GM18502 (cell line): ENCODE measurements at regions not wholly inside any gene's neighbourhood (a gene's known extent, or its start where the extent isn't known, plus 50 kb on each side); places are given as distances from the start of the nearest gene placed in this dataset.
"Not testable (repeated sequence)": the region's sequence is repeated elsewhere in the genome, so short reads cannot be mapped to it uniquely, and the experiment has no call there.

Source experiments
- ATAC-seq: cut with Tn5 transposase; IDR thresholded peaks from one replicate; pipeline ENCODE4 v1.9.1; 2021; ENCODE audit warnings: mild to moderate bottlenecking; ENCODE audit not compliant: unreplicated experiment, poor library complexity

GRCh38 chr3:39558775-39559306 is 91.4 kb downstream of the MOBP start:
- no peak for ATAC-seq

DNA sequence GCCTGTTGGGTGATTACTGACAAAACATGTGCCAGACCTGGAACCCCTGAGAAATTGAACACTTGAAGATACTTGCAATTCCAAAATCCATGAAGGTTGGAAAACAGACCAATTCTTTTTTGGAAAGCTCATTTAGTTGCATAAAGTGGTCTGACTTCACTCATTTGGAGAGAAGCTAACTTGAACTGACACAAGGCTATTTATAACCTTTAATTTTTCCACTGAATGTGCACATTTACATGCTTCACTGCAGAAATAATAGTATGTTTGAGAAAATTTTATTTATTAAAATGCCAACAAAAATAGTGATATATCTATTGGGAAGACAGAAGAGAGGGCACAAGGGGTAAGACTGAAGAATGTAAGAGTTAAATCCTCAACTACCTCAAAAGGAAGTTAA is 92.1 kb downstream of the MOBP start:
- ATAC-seq, result no peak

DNA sequence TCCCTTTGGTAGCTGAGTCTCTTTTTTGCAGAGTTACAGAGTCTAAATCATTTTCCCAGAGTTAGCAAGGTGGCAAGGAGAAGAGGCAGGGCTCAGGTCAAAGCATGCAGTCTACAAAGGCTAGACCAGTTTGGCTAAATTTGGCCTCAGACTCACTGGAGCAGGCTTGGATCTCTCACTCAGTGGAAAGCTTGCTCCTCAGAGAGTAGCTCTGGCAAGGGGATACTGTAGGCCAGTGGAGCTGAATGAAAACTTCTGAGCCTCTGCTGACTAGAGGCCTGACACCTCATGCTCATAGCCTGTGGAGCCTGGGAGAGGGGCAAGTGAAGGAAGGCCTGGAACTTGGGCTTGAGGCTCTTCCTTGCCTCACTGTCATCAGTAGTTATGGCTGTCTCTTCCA is 101.0 kb downstream of the MOBP start:
- no peak for ATAC-seq

DNA sequence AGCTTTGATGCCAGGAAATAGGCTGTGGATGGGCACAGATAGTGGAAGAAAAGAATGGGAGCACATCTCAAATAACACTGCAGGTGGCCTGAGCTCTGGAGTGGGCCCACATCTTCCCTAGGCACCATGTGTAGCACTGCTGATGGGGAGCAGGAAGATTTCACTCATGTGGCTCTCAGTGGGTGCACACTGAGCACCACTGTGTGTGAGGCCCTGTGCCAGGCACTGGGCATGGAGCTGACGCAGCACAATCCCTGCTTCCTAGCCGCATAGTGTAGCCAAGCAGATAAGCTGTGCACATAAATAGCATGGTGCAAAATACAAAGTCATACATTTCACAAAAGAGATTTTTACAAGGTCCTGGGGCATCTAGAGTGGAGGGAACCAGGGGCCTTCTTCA is 101.6 kb downstream of the MOBP start:
- no peak for ATAC-seq

DNA sequence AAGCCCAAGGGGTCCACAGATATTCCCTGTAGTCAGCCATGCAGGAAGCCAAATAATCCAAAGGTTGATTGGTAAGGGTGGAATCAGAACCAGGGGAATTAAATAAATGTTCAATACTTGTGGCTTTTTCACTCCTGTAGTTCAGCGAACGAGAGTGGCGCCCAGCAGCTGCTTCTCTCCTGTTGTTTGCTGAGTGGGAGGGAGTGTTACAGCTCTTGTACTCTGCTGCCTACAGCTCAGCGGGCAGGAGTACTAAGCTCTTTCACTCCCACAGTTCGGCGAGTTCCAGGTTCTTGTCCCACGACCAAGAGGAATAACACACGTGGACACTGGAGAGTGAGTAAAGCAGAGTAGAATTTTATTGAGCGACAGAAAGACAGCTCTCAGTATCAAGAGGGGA is 105.9 kb downstream of the MOBP start:
- ATAC-seq, result no peak

GRCh38 chr3:39577541-39577940 is 110.1 kb downstream of the MOBP start:
- ATAC-seq, result no peak

GRCh38 chr3:39586215-39586614 is 118.7 kb downstream of the MOBP start:
- not testable (repeated sequence) for ATAC-seq

DNA sequence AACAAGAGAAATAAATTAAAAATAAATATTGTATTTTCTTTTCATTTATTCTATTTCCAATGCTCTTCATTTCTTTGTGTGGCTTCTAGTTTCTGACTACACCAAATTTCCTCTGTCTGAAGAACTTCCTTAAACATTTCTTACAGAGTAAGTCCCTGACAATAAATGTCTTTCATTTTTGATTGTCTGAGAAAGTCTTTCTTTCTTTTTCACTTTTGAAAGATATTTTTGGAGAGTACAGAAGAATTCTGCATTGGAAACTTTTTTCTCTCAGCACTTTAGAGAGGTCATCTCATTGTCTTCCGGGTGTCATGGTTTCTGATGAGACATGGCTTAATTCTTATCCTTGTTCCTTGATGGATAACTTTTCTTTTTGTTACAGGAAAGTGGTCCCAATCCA is 119.6 kb downstream of the MOBP start:
- no peak for ATAC-seq

DNA sequence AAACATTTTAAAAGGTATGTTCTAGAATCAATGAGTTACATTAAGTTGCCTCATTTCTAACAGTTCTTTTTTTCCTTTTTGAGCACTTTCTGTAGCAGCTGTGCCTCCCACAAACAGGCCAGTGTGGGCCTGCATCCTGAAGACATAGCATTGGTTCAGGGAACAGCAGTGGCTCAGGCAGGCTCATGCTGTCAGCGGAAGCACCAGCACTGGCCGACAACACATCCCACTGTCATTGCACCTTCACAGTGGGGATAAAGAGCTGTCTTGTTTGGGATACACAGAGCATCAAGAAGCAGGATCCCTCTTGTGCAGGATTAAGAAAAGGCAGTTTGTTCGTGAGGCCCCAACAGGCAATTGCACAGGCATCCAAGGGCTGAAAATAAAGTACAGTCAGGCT is 123.3 kb downstream of the MOBP start:
- ATAC-seq, result no peak

DNA sequence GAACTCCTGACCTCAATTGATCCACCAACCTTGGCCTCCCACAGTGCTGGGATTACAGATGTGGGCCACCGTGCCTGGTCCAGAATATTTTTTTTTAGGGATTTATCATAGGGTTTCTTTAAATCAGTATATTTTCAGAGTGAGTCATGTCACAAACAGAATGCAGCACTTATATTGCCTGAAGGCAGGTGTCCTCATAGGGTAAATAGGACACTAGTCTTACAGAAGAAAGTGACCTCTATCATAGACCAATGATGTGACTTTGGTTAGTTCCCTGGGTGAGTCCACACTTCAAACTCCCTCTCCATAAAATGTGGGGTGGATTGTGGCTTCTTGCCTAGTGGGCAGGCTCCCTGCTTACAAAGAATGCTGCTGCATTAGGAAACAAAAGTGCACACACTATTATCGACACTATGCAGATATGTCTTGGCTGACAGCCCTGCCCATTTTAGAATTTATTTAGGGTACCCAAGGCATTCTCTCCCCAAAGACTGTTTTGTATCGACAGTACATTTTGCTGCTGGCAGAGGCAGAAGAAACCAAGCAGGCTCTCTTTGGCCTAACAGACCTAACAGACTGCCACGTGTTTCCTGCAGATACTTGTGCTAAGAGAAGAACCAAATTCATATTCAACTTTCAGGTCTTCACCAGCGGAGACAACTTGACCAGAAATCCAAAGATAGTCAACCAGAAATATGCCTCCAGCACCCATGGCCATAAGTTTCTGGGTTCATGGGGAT is 125.0 kb downstream of the MOBP start:
- ATAC-seq, result no peak

DNA sequence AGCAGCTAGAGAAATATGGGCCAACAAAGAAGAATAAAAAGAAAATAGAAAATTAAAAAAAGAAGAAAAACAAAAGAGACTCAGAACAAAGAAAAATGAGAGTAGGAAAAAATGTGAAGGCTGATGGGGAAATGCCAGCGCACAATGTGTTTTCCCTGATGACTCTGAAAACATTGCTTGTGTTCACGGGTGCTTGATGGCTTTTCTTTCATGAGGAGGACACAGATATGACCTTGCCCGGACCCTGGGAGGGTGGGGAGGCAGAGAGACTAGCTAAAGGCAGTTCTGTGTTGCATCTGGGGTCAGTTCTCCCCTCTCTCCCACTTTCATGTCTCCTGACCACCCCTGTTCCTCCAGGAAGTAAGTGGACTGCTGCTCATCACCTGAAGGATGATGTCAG is 125.9 kb downstream of the MOBP start:
- ATAC-seq, result no peak

DNA sequence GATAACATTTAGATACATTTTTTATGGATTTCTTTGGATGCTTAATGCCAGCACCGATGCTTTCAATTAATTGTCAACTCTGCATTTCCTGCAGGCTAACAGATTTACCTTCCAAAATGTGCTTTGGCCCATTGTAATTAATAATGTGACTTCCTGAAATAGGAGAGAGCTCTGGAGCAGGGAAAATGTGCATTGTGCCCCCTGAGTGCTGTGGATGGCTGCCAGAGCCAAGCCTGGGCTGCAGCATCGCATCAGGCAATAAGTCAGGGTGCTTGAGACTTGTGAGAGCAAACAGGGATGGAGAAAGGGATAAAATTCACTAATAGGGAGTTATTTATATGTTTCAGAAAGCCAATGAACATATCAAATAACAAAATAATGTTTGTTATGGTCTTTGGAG is 133.8 kb downstream of the MOBP start:
- ATAC-seq, result no peak

DNA sequence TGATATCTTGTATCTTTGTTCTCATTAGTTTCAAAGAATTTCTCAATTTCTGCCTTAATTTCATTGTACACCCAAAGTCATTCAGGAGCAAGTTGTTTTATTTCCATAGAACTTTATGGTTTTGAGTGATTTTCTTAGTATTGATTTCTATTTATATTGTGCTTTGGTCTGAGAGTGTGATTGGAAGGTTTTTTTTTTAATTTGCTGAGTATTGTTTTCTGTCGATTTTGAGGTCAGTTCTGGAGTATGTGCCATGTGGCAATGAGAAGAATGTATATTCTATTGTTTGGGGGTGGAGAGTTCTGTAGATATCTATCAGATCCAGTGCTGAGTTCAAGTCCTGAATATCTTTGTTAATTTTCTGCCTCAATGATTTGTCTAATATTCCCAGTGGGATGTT is 138.4 kb downstream of the MOBP start:
- ATAC-seq, result no peak

- no peak for ATAC-seq
Measured at GRCh38 chr3:39626198-39626597, 158.7 kb downstream of the MOBP start.

DNA sequence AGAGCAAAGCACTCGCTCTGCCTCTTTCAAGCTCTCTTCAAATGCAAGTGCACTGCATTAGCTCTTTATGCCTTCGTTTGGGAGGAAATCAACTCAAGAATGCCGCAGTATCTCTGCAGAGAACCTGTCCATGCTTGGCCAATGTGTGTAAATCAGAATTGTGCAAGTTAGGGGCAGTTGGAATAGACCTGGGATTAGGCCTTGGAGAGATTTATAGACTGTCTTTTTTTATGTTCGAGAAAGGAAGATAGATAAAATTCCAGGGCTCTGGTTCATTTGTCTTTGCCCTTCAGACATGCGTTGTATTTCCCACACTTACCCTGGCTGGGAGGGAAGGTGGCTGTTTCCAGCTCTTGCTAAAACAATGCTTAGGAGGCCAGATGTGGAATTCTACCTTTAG is 163.7 kb downstream of the MOBP start:
- no peak for ATAC-seq

DNA sequence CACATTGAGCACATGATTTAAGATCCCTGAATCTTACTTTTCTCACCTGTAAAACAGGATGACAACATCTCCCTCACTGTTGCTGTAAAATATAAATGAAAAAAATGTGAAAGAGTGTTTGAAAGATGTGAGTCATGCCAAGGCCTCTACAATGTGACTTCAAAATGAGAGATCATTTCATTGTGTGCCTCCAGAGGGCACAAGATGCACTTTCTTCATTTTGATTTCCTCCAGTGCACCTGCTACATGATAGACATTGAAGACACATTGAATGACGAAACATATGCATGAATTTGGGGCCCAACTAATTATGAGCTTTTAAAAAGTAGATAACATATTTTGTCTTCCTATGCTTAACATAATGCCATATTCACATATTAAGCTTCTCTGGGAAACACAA is 170.3 kb downstream of the MOBP start:
- ATAC-seq, result no peak

DNA sequence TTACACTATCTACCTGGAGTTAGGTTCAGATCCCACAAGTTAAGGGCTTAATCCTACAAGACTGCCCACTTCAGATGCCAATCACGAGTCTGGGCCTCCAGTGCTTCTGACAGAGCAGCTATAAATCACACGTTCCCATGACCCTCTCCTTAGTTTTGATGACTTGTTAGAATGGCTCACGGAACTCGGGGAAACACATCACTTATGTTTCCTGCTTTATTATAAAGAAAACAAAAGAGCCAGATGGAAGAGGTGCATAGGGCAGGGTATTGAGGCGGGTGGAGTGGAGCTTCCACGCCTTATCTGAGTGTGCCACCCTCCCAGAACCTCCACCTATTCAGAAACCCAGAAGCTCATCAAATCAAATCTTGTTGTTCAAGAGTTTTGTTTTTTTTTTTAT is 170.8 kb downstream of the MOBP start:
- ATAC-seq, result no peak

DNA sequence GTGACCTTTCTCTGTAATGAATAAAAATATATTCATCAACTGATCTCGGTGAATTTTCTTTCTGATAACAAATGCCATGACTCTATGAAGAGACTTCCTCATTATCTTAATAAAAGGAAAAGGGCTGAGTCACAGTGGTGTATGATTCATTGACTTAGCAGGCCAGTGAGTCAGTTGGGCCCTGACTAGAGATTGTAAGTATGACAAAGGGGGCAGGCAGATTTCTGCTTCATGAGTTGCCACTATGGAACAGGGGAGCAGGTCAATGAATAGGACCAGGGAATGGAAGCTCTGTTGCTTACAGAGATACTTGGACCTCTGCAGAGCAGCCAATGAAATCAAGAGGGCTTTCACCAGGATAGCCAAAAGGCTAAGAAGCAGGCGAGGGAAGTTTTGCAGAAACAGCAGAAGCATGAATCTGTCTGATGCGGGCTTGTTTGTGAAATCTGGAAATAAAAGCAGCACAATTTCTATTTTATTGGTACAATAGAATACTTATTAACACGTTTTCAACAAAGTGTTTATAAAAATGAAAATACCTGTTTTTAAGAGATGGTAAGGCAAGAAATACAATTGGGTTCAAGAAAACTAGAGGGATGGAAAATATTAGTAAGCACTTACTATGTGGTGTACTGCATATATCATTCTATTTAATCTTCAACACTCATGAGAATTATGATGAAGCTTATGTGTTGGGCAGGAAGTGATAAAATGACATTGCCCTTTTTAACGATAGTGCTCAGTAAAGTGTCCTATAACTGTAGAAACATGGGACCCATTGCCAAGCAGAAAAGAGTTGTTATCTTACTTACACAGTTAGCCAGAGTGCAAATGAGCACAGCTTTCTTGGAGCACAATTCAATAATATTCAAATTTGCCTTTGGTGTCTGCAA is 169.8 kb upstream of the MYRIP start:
- ATAC-seq, result no peak

- ATAC-seq, result no peak
Measured at GRCh38 chr3:39641274-39641673, 168.1 kb upstream of the MYRIP start.

- no peak for ATAC-seq
Measured at GRCh38 chr3:39644176-39644575, 165.2 kb upstream of the MYRIP start.

DNA sequence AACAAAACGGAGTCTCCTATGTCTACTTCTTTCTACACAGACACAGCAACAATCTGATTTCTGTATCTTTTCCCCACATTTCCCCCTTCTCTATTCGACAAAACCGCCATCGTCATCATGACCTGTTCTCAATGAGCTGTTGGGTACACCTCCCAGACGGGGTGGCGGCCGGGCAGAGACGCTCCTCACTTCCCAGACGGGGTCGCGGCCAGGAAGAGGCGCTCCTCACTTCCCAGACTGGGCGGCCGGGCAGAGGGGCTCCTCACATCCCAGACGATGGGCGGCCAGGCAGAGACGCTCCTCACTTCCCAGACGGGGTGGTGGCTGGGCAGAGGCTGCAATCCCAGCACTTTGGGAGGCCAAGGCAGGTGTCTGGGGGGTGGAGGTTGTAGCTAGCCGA is 158.2 kb upstream of the MYRIP start:
- not testable (repeated sequence) for ATAC-seq
